ENCODE measurements at regions not wholly inside any gene's neighbourhood (a gene's known extent, or its start where the extent isn't known, plus 50 kb on each side); places are given as distances from the start of the nearest gene placed in this dataset.
"Not testable (repeated sequence)": the region's sequence is repeated elsewhere in the genome, so short reads cannot be mapped to it uniquely, and the experiment has no call there.

DNA sequence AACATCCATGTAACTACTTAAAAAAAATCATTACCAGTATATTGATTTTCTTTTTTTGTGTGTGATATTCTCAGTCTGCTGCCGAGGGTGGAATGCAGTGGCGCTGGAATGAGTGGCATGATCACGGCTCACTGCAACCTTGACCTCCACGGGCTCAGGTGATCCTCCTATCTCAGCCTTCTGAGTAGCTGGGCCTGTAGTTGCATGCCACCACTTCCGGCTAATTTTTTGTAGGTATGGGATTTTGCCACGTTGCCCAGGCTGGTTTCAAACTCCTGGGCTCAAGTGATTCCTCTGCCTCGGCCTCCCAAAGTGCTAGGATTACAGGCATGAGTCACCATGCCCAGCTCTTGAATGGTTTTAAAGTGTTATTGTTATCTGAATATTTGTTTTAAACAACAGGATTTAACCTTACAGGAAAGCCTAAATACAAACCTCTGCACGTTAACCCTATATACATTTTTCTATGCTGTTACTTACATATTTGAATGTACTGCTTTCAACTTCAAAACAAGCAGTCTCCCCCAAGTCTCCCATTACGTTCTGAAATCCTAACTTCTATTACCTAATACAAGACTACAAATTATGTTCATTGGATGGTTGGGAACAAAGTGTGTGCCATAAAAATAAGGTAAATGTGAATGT is 61.7 kb downstream of the KPNA2 start:
- no peak for DNase-seq

GRCh38 chr17:68099341-68099753 is 63.8 kb downstream of the KPNA2 start:
- not testable (repeated sequence) for DNase-seq

- no peak for DNase-seq
Observed at GRCh38 chr17:68100000-68100641, 64.6 kb downstream of the KPNA2 start.

DNA sequence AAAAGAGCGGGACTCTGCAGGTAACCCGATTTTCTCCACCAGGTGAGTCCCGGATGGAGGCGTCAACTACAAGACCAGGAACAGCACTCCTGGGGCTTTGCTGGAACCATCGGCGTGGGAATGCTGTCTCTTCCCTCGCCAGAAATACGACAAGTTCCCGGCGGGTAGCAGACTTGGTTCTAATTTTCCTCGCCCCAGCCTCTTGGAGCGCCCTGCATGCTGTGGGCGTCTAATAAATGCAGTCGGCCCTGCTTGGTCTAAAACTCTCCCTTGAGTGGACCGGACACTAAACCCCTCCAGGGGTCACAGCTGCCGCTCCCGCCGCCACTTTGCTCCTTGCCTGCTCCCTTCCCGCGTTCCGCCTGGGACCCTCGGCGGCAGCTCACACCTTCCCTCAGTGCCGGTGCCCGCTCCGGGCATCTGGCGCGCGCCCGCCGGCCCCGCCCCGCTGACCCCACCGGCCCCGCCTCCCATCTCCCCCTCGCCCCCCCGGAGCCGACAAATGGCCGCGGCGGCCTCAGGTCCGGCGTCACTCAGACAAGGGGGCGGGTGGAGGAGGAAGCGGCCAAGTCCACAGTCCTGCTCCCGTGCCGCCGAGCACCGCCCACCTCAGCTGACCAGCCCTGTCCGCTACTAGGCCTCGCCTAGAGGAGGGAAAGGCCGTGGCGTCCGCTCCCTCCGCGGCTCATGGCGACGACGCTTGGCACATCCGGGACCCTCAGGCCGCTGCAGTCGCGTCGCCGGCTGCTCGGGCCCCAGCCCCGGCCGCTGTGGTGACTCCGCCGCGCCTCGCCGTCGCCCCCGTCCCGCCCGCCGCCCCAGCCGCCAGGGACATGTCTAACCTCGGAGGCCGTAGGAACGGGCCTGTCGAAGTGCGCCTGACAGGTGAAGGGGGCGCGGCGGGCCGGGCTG is 65.8 kb downstream of the KPNA2 start:
- DNase-seq: peak; percentile 94

DNA sequence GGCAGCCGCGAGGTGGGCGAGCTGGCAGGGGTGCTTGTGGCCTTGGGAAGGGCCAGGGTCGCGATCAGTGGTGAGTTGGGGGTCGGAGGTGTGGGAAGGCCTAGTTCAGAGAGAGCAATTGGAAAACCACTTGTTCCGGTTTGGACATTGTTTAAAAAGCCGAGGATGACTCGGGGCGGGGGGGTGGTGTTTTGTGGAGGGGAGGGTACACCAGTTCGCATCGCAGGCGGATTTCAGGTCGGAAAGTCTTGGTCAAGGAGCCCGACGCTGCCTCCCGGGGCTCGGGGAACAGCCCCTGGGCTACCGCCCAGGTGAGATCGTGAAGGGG is 66.4 kb downstream of the KPNA2 start:
- peak; percentile 43 for DNase-seq

DNA sequence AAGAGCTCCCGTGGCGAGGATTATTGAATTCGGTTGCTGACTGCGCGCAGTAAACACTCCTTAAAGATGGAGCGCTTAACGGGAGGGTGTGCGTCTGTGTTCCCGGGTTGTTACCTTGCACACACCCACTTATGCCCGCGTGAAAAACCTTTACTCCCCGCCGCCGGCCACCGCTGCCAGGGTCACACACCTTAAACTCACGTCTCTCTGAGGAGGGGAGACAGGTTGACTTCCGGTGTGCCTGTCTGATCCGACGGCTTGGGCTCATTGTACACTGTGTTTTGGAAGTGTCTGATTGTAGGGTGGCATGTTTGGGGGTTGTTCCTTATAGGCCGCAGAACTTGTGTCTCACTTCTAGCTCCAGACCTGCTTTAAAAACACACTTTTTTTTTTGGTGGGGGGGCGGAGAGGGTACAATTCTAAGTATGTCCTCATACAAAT is 66.8 kb downstream of the KPNA2 start:
- DNase-seq: peak; percentile 22

DNA sequence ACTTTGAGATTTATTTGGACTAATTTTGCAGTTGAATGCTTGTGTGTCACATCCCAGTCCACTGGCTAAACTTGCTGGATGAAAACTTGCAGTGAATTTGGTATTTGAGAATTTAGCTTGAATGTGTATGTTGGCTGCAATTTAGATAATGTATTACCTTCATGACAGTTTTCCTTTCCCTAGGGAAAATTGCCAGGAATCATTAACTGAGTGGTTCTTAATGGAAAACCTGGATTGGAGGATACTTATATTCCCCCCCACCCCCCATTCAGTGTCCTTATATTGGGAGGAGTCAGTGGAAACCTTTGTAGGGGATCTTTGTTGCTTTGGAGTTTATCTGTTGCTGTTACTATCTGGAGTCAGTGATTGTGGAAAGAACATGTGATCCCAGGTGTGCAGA is 67.6 kb downstream of the KPNA2 start:
- peak; percentile 14 for DNase-seq

DNA sequence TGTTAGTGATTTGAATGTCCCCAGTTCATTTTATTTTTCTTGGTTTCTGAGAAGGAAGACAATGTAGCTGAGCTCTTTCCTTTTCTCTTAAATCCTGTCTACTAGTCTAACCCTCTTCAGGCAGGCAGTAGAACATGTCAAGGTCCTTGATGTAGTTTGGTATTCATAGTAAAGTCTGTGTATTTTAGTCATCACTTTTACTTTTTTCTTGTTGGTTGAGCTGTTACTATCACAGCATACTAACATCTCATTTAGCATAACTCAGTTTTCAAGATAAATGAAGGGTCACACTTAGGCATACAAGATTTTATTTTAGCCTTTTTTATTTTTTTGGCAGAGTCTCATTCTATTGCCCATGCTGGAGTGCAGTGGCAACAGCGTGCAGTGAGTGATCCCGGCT is 70.5 kb downstream of the KPNA2 start:
- DNase-seq: no peak

DNA sequence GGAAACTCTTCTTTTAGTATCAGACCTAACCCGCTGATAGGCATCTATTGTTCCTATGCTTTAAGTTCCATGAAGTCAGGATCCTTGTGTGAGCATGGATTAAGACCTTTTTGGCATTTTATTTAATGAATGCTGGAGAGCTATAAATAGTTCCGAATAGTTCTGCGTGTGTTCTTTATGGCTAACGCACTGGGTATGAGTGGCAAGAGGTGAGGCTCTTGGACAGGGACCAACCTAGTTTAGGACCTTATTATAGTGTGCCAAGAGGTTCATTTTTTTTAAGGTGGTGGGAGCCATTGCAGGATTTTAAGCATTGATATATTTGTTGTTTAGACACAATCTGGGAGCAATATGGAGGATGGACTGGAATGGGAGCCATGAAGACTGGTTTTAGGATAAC is 71.8 kb downstream of the KPNA2 start:
- DNase-seq: no peak

- DNase-seq: no peak
Observed at GRCh38 chr17:68108313-68109000, 72.9 kb downstream of the KPNA2 start.

DNA sequence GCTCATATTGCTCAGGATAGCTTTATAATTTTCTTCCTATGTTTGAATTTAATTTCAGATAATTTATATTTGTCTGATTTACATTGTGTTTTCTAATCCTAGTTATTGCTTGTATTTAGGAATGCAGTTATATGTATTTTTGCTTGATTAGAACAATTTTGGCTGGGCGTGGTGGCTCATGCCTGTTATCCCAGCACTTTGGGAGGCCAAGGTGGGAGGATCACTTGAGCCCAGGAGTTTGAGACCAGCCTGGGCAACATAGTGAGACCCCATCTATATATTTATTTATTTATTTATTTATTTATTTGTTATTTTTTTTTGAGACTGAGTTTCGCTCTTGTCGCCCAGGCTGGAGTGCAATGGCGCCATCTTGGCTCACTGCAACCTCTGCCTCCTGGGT is 73.9 kb downstream of the KPNA2 start:
- DNase-seq: not testable (repeated sequence)

DNA sequence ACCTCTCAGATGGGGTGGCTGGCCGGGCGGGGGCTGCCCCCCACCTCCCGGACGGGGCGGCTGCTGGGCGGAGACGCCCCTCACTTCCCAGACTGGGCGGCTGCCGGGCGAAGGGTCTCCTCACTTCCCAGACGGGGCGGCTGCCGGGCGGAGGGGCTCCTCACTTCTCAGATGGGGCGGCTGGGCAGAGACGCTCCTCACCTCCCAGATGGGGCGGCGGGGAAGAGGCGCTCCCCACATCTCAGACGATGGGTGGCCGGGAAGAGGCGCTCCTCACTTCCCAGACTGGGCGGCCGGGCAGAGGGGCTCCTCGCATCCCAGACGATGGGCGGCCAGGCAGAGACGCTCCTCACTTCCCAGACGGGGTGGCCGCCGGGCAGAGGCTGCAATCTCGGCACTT is 80.7 kb downstream of the KPNA2 start:
- DNase-seq: not testable (repeated sequence)

DNA sequence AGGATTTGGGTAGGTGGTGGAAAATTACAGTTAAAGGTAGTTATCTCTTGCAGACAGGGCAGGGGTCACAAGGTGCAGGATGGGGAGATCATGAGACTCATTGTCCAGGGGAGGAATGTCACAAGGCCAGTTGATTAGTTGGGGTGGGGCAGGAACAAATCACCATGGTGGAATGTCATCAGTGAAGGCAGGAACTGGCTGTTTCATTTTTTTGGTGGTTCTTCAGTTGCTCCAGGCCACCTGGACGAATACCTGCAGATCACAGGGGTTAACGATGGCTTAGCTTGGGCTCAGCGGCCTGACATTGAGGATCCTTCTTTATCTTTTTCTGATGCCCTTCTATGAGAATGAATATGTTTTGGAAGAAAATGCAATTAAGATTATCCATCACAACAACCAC is 87.1 kb downstream of the KPNA2 start:
- no peak for DNase-seq

GRCh38 chr17:68125111-68125870 is 89.8 kb downstream of the KPNA2 start:
- no peak for DNase-seq

GRCh38 chr17:68127914-68128313 is 92.4 kb downstream of the KPNA2 start:
- DNase-seq: no peak

DNA sequence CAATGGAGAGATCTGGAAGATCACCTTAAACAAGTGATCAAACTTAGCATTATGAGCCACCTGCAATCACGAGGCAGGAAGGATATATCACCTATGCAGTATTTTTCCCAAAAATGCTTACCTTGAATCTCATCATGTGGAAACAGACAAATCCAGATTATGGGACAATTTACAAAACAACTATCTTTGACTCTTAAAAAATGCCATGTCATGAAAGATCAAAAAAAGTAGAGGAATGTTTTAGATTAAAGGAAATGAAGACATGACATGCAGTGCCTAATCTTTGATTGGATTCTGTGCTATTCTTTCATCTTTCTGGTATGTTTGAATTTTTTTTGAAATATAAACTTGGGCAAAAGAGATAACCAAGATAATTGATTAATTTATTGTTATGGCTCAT is 95.9 kb downstream of the KPNA2 start:
- no peak for DNase-seq

DNA sequence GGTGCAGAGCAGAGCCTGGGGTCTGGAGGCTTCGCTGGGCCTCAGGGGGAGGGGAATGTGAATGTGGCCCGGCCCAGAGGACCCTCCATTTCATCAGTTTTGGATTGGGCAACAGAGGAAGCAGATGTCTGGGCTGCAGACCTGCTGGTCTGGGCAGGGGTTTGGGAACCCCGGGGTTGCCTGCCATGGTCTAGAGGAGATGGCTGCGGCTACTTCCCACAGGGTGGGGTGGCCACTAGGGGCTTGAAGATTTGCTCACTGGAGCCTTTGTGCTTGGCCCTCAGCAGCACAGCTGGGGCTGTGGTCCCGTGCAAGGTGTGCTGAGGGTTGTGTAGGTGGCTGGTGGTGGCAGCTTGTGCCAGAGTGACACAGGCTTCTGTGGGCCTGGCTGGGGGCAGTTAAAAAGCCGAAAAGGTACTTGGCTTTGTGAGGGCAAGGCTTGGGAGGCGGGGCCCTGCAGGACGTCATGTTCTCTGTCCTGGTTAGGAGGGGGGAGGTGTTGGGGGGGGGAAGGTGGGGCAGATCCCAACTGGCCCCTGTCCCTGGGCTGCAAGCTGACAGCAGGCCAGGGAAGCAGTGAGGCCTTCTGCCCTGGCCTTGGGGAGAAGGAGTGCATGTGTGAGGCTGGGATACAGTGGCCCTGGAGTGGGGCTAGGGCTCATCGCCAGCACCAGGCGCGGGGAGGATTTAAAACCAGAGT is 98.0 kb downstream of the KPNA2 start:
- DNase-seq: no peak

- DNase-seq: no peak
Observed at GRCh38 chr17:68134046-68134637, 98.6 kb downstream of the KPNA2 start.

DNA sequence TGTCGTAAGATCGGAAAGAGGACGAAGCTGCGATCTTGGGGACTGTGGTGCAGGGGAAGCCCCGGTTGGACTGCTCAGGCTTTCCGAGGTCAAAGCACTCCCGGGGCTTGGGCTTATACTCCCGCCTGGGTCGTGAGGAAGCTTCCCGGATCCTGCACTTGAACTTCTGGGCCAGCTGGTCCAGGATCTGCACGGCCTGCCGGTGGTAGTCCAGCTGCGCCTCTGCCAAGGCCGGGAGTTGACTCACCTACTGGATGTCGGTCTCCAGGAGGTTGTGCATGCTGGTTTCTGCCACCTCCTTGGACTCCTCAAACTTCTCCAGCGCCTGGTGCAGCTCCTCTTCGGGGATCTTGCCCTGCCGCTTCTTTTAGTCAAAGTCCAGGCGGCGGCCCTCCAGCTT is 99.2 kb downstream of the KPNA2 start:
- DNase-seq: no peak

- no peak for DNase-seq
Observed at GRCh38 chr17:68135141-68135887, 99.8 kb downstream of the KPNA2 start.
